SIG-M5 treated with dmso at 0.1 percent for 504 hours (cell line): ENCODE measurements at regions not wholly inside any gene's neighbourhood (a gene's known extent, or its start where the extent isn't known, plus 50 kb on each side); places are given as distances from the start of the nearest gene placed in this dataset.

Experiments
- DNase-seq: peaks from one replicate; lab custom pipeline; 2025; ENCODE audit not compliant: unreplicated experiment; lab: John Stamatoyannopoulos, UW

DNA sequence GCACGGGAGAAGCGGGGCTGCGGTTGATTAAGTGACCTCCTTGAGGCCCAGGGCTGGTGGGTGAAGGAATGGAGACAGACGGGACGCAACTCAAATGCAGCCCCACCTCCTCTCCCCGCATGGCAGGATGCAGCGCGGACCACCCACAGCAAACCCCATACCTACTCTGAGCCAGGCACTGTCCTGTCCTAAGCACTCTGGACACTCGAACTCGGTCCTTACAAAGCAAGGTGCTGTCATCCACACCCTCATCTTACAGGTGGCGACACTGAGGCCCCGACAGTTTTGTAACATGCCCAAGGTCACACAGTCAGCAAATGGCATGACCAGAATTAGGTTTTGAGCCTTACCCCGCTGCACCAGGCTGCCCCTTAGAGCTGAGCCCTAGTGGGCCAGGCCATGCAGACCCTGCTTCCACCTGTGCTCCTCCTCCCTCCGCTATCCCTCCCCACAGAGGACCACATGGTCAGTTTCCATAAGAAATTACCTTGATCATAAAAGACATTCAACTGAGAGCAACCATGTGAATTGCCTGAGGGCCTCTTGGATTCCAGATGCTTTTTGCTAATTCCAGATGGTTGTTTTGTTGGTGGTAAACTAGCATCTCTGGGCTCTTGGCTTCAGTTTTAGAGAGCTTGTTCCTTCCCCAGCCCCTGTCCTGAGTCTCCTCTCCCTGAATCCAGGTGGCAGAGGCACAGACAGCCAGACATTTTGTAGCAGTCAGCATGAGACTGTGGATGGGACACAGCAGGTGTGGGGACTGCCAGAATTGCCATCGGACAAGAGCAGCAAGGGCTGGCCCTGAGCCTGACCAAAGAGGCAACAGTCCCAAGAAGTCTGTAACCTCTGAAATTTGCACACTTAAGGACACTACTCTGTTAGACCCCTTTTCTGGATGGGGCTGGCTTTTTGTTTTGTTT, 171.9 kb upstream of the PMEPA1 start:
- no peak for DNase-seq

- no peak for DNase-seq
Observed at GRCh38 chr20:57880571-57880892, 170.7 kb upstream of the PMEPA1 start.

- DNase-seq, result no peak
Observed at GRCh38 chr20:57879779-57880570, 170.2 kb upstream of the PMEPA1 start.

DNA sequence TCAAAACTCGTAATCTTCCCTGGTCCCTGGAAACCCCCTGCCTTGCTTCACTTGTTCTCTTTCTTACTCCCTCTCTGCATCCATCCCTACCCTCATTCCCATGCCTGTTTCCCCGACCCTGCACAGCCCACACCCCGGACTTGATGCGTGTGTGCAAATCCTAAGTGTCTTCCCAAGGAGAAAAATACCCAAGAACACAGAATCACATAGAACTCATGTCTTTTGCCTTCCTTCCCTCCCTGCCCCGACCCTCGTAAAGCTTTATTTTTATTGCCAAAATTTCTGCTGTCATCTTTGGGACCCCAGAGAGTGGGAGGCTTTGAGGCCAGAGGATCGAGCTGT, 169.6 kb upstream of the PMEPA1 start:
- DNase-seq, result no peak

DNA sequence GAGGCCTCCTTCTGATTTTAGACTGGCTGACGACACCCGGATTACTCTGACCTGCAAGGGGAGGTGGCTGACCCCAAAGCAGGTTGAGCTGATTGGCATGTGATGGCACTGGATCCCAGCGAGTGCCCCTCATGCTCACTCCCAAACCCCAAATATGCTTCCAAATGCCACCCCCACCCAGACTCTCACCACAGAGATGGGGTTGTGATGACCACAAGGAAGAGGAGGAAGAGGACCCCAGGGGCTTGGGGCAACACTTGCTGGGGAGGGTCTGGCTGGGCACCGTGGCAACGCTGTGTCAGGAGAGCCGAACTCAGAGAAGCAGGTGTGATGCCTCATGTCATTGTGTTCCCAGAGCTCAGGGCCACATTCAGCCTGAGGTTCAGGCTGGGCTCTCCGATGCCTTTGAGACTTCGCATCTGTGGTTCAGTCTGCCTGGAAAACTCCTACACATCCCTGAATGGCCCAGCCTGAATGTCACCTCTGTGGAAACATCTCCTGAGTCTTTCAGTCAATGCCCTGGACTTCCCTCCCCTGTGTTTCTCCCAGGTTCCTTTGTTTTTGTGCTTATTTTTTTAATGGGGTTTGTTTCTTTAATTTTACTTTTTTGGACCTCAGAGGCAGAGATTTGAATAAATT, 169.1 kb upstream of the PMEPA1 start:
- DNase-seq, result no peak

DNA sequence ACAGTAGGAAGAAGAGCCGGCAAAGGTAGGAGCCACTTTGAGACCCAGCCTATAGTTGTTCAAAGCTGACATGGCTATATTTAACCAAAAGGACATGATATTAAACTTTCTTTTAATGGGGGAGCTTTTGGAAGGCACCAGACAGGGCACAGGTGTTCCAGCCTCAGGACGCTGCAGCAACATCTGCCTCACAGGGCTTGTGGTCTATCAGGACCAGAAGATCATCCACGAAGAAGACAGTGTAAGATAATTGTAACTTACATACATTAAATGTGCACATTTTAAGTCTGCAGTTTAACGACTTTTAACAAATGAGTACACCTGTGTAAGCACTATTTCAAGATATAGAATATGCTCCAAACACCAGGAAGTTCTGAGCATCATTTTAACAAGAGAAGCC, 168.2 kb upstream of the PMEPA1 start:
- DNase-seq, result no peak

DNA sequence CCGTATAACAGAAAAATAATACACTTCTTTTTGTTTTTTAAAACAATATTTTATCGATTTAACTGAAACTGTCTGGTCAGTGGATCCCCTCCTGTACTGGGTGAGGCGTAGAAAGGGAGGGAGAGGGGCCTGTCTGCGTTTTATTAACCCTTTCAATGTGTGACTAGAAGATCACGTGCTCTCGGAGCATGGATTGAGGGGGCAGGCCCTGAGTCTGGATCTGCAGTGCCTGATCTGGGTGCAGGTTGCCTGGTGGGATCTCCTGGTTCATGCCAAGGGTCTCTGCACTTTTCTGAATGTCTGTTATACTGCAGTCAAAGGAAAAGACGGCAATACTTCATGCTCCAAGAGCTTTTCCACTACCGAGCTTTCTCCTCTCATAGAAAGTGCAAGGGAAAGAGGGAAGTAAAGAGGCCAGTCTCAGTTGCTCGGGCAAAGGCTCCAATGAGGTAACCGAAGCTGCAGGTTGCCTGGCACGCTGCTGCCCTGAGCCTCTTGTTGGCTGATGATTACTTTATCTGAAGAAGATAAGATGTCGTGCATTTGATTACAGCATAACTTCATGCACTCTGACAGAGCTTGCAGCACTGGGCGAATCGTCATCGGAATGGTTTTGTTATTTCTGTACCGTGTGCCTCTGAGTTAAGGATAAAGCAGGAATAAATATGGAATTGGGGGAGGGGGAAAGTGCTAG, 167.5 kb upstream of the PMEPA1 start:
- no peak for DNase-seq

- no peak for DNase-seq
Observed at GRCh38 chr20:57876163-57876562, 166.3 kb upstream of the PMEPA1 start.

DNA sequence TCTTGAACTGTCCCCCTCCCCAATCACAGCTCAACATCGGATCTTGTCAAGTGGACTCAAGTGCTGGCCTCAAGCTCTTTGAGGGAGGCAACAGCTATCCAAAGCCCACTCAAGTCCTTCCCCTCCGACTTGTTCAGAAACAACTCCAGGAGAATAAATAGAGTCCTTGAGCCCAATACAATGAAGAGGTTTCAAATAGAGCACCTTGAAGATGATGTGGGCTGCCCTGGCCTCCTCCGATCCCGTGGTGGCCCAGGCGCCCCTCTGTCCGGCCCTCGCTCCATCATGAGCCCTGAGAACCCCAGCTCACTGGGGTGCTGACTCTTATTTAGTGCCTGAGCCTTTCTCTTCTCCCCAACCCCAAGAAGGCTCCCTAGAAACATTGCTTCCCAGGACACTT, 164.3 kb upstream of the PMEPA1 start:
- DNase-seq, result no peak

- no peak for DNase-seq
Observed at GRCh38 chr20:57872816-57873409, 163.1 kb upstream of the PMEPA1 start.

DNA sequence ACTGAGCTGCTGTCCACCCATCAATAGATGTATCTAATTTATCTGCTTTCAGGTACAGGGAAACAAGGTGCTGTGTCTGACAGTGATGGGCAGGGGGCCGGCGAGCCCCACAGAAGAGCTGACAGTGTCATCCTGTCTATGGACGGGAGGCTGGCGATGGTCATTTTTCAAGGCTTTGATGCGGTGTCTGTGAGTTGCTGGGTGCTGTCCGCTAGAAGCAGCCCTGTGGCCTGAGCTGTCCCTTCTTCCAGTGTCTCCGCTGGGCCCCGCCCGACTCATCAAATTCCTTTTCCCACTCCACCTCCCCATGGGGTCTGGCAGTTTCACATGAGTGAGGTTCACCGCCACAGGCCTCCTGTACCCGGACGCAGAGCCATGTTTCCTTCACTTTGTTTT, 161.4 kb upstream of the PMEPA1 start:
- no peak for DNase-seq

GRCh38 chr20:57870597-57871236, 160.9 kb upstream of the PMEPA1 start:
- no peak for DNase-seq

DNA sequence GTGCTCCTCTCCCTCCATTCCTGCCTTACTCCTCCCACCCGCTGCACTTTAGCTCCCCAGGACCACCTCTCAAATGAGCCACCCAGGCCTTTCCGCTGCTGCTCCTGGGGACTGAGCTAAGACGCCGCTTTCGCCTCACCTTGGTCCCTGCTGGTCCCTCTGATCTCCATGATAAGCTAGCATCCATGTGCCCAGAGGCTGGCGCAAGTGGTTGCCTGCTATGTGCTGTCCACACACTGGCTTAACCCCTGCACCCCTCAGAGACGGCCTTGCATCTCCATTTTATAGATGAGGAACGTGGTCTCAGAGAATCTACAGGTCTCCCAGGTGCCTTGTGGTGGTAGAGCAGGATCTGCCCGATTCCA, 160.1 kb upstream of the PMEPA1 start:
- no peak for DNase-seq

DNA sequence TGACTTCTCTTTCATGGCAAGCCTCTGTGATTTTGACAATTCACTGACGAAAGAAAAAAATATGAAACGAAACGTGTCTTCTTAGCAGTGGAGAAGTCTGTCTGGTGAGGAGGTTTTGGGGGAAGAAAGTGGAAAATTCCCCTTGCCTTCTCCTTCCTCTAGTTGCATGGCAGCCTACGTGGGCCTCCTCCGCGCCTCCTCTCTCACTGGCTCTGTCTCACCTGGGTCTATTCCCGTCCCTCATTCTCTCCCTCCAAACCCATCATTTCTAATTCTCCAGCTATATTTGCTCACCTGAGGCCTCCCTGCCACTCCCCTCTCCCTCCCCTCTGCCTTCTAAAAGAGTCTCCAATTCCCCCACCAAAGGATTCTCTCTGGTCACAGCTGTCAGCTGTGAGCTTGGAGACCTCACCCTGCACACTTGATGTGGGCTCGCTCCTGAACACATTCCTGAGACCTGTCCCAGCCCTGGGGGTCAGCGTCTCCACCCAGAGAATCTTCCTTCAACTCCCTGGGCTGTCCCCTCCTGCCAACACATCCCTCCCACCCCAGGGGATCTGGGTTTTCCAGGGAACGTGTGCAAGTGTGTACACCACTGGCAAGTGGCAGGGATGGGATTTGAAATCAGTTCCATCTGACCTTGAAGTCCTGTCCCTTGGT, 159.6 kb upstream of the PMEPA1 start:
- DNase-seq, result no peak

DNA sequence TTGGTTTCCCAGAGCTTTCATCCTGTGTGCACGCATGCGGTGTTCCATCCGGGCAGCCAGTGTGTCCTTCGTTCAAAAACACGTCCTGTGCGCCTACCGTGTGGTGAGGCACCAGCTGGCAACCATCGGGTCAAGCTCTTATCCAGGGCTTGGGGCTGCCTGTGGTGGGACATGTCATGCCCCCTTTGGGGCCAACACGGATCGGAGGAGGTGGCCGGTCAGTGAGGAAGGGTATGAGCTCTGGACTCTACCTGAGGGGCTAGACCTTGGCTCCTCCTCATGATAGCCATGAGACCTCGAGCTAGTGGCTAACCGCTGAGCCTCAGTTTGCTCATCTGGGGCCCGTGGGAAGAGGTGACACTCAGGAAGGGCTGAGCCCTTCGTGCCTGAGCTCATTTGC, 158.5 kb upstream of the PMEPA1 start:
- DNase-seq, result no peak

- no peak for DNase-seq
Observed at GRCh38 chr20:57867807-57868206, 158.0 kb upstream of the PMEPA1 start.

DNA sequence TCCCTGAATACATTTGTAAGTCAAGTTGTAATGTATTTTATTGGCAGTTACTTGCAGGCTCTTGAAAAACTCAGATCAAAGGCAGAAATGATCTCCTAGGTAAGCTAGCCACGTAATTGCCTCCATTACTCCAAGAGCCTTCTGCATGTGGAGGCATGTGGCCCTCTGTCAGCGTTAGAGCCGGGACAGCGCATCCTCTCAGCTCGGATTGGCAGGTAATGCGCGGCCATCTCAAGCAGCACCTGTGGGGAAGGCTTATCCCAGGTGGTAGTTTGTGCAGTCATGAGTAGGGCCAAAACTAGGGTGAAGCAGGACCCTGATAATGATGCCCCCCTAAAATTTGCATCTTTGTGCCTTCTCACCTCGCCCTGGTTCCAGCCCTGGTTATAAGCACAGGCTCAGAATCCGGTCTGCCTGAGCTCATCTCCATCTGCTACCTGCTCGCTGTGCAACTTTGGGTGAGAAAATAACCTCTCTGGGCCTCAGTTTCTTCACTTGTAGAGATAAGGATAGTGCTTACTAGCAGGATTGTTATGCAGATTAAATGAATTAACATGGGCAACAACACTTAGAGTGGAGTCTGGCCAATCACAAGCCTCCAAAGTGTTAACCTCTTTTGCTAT, 157.5 kb upstream of the PMEPA1 start:
- DNase-seq, result no peak

GRCh38 chr20:57866250-57867106, 156.7 kb upstream of the PMEPA1 start:
- DNase-seq, result no peak

GRCh38 chr20:57865266-57865665, 155.5 kb upstream of the PMEPA1 start:
- no peak for DNase-seq
